Body of pancreas (tissue), 4 donors: ENCODE measurements at regions not wholly inside any gene's neighbourhood (a gene's known extent, or its start where the extent isn't known, plus 50 kb on each side); places are given as distances from the start of the nearest gene placed in this dataset.
A peak's percentile ranks its signal among the peaks of the same experiment; 100 is the strongest.

ENCODE experiments used
- ATAC-seq: fragments of 150-250 bp; one replicate; pipeline ENCODE4 v1.9.1; 2016
- DNase-seq, 4 donors: peaks; one replicate each; pipeline ENCODE4 v3.0.0-alpha.2; 2019
- H3K27ac ChIP-seq, 4 donors: fragments of 200-600 bp; sonication (generic); 1 replicate in 3 of 4; 2 replicates in 1 of 4; pipeline versions ENCODE4 v1.5.1 to v1.6.1; 2016 to 2019; ENCODE audit warnings: mild to moderate bottlenecking in 1 of 4, mixed read lengths in 1 of 4, moderate library complexity in 1 of 4
- H3K27me3 ChIP-seq, 2 donors: fragments of 200-600 bp; sonication (generic); one replicate each; pipeline ENCODE4 v1.6.0; 2016; ENCODE audit warnings: mild to moderate bottlenecking in 1 of 2
- H3K36me3 ChIP-seq, 2 donors: fragments of 200-600 bp; sonication (generic); replicated peaks in 1 of 2; 2 replicates each; pipeline ENCODE4 v1.5.1; 2016; ENCODE audit warnings: low read depth in 2 of 2; ENCODE audit not compliant: insufficient read depth in 1 of 2
- H3K4me1 ChIP-seq: fragments of 200-600 bp; sonication (generic); one replicate; pipeline ENCODE4 v1.6.0; 2016
- H3K4me3 ChIP-seq, 2 donors: fragments of 200-600 bp; sonication (generic); 1 replicate in 1 of 2; 2 replicates in 1 of 2; pipeline ENCODE4 v1.5.1; 2016 to 2019
- H3K9me3 ChIP-seq, 3 donors: fragments of 200-600 bp; sonication (generic); 1 replicate in 2 of 3; 2 replicates in 1 of 3; pipeline ENCODE4 v1.5.1; 2016
- CTCF ChIP-seq, 7 experiments: fragments of 450-650 bp in 4 of 7; fragments of 200-600 bp in 3 of 7; sonication (generic) in 3 of 7; IDR thresholded peaks; one replicate each; pipeline ENCODE4 v1.5.1; 2016 to 2019; ENCODE audit warnings: antibody characterized with exemption in 7 of 7
- POLR2A ChIP-seq, 3 donors: fragments of 450-650 bp; IDR thresholded peaks; one replicate each; pipeline ENCODE4 v1.6.1; 2016; ENCODE audit warnings: antibody characterized with exemption in 3 of 3, mild to moderate bottlenecking in 2 of 3
- WGBS, 2 donors: methylation state at CpG; one replicate each; pipeline ENCODE4 v1.1.5; 2017; 5-methylcytosine and 5-hydroxymethylcytosine counted together
- intact Hi-C: fragments of 100-400 bp; cut with DNase I; formaldehyde crosslinking; loops from one replicate; pipeline ENCODE4 v1.15.1; 2023

- Histone ChIP-seq H3K27me3 (no peaks in the 10 kb centered on the region), H3K4me1 (peaks cover 18% of the 10 kb centered on the region), H3K36me3 (no peaks in the 10 kb centered on the region), H3K27ac (peak overlapping the region in 1 of 4 donors; percentile 30), H3K9me3 (no peaks in the 10 kb centered on the region), H3K4me3 (no peak overlapping the region)
- intact Hi-C loops = no loop called here
- 77 to 85% methylated on average over 8 of the region's 8 CpGs for WGBS, 2 donors
- DNase-seq = no peak
- no peak for ATAC-seq
- TF ChIP-seq POLR2A (IDR thresholded peaks at IDR 0.05) = no peak
- TF ChIP-seq CTCF (IDR thresholded peaks at IDR 0.05) = no peak
Measured at GRCh38 chr7:130930681-130931080, 196.7 kb upstream of the KLF14 start.

GRCh38 chr7:130931423-130931822 lies 197.4 kb upstream of the KLF14 start:
- DNase-seq = no peak
- intact Hi-C loops = no loop called here
- Histone ChIP-seq H3K4me3 (no peak overlapping the region), H3K27ac (no peak overlapping the region), H3K4me1 (peaks cover 17% of the 10 kb centered on the region), H3K9me3 (no peaks in the 10 kb centered on the region), H3K27me3 (no peaks in the 10 kb centered on the region), H3K36me3 (no peaks in the 10 kb centered on the region)
- TF ChIP-seq POLR2A (IDR thresholded peaks at IDR 0.05) = no peak
- TF ChIP-seq CTCF (IDR thresholded peaks at IDR 0.05) = no peak
- ATAC-seq = no peak
- 94 to 97% methylated on average over 3 of the region's 3 CpGs for WGBS, 2 donors

- peaks cover 18% of the 10 kb centered on the region for H3K4me1 ChIP-seq
- no peak for DNase-seq
- no peak overlapping the region for H3K4me3 ChIP-seq
- no peaks in the 10 kb centered on the region for H3K36me3 ChIP-seq
- no peak overlapping the region for H3K27ac ChIP-seq
- no peak for ATAC-seq
- no peaks in the 10 kb centered on the region for H3K9me3 ChIP-seq
- no peaks in the 10 kb centered on the region for H3K27me3 ChIP-seq
- TF ChIP-seq CTCF (IDR thresholded peaks at IDR 0.05) (no peak), POLR2A (IDR thresholded peaks at IDR 0.05) (no peak)
- intact Hi-C loops = no loop called here
- 94 to 98% methylated on average over 5 of the region's 5 CpGs for WGBS, 2 donors
Measured at GRCh38 chr7:130932088-130932487, 198.1 kb upstream of the KLF14 start.

- intact Hi-C loops = no loop called here
- no peak for DNase-seq
- WGBS, 2 donors = 89 to 91% methylated on average over 11 of the region's 11 CpGs
- H3K27me3 ChIP-seq = no peaks in the 10 kb centered on the region
- no peaks in the 10 kb centered on the region for H3K36me3 ChIP-seq
- H3K9me3 ChIP-seq = no peaks in the 10 kb centered on the region
- peaks cover 18% of the 10 kb centered on the region for H3K4me1 ChIP-seq
- no peak for ATAC-seq
- no peak overlapping the region for H3K27ac ChIP-seq
- TF ChIP-seq CTCF (IDR thresholded peaks at IDR 0.05) (no peak), POLR2A (IDR thresholded peaks at IDR 0.05) (no peak)
- no peak overlapping the region for H3K4me3 ChIP-seq
Measured at GRCh38 chr7:130932667-130933432, 198.8 kb upstream of the KLF14 start.

- Histone ChIP-seq H3K4me3 (no peak overlapping the region), H3K27ac (no peak overlapping the region), H3K27me3 (no peaks in the 10 kb centered on the region), H3K4me1 (peaks cover 18% of the 10 kb centered on the region), H3K36me3 (no peaks in the 10 kb centered on the region), H3K9me3 (no peaks in the 10 kb centered on the region)
- no peak for ATAC-seq
- 73 to 96% methylated on average over 4 of the region's 4 CpGs for whole genome bisulfite sequencing, 2 donors
- TF ChIP-seq POLR2A (IDR thresholded peaks at IDR 0.05) (no peak), CTCF (IDR thresholded peaks at IDR 0.05) (no peak)
- DNase-seq = no peak
- intact Hi-C loops = no loop called here
Measured at GRCh38 chr7:130933919-130934318, 199.9 kb upstream of the KLF14 start.
